HG03135 (cell line): ENCODE measurements at regions not wholly inside any gene's neighbourhood (a gene's known extent, or its start where the extent isn't known, plus 50 kb on each side); places are given as distances from the start of the nearest gene placed in this dataset.

Source experiments
- ATAC-seq: cut with Tn5 transposase; IDR thresholded peaks from one replicate; pipeline ENCODE4 v1.9.1; 2021; ENCODE audit warnings: mild to moderate bottlenecking, moderate library complexity; ENCODE audit not compliant: unreplicated experiment

- ATAC-seq = no peak
These were observed 483.7 kb upstream of the INTU start for GRCh38 chr4:127149086-127149485.

GRCh38 chr4:127151941-127152340 lies 480.8 kb upstream of the INTU start:
- ATAC-seq = no peak

- ATAC-seq = no peak
These were observed 477.6 kb upstream of the INTU start for GRCh38 chr4:127155116-127155515.

GRCh38 chr4:127155555-127155954 lies 477.2 kb upstream of the INTU start:
- no peak for ATAC-seq

GRCh38 chr4:127162741-127163140 lies 470.0 kb upstream of the INTU start:
- ATAC-seq = no peak

- no peak for ATAC-seq
These were observed 466.8 kb upstream of the INTU start for GRCh38 chr4:127165971-127166370.

GRCh38 chr4:127174201-127174600 lies 458.6 kb upstream of the INTU start:
- no peak for ATAC-seq

- ATAC-seq = no peak
These were observed 458.1 kb upstream of the INTU start for GRCh38 chr4:127174616-127175015.

- no peak for ATAC-seq
These were observed 453.3 kb upstream of the INTU start for GRCh38 chr4:127179256-127180087.

GRCh38 chr4:127181001-127181400 lies 451.8 kb upstream of the INTU start:
- no peak for ATAC-seq

- no peak for ATAC-seq
These were observed 450.1 kb upstream of the INTU start for GRCh38 chr4:127182687-127183086.

- ATAC-seq = no peak
These were observed 443.9 kb upstream of the INTU start for GRCh38 chr4:127188847-127189246.

- ATAC-seq = no peak
These were observed 438.5 kb upstream of the INTU start for GRCh38 chr4:127194281-127194680.

GRCh38 chr4:127196655-127197352 lies 436.0 kb upstream of the INTU start:
- ATAC-seq = no peak

- ATAC-seq = no peak
These were observed 429.1 kb upstream of the INTU start for GRCh38 chr4:127203562-127204200.

GRCh38 chr4:127204322-127204721 lies 428.4 kb upstream of the INTU start:
- ATAC-seq = no peak

GRCh38 chr4:127209580-127210095 lies 423.1 kb upstream of the INTU start:
- no peak for ATAC-seq

GRCh38 chr4:127210893-127211649 lies 421.7 kb upstream of the INTU start:
- no peak for ATAC-seq

GRCh38 chr4:127211650-127212560 lies 420.9 kb upstream of the INTU start:
- ATAC-seq = no peak

- no peak for ATAC-seq
These were observed 420.1 kb upstream of the INTU start for GRCh38 chr4:127212701-127213100.
